ENCODE measurements at regions not wholly inside any gene's neighbourhood (a gene's known extent, or its start where the extent isn't known, plus 50 kb on each side); places are given as distances from the start of the nearest gene placed in this dataset.
"Not testable (repeated sequence)": the region's sequence is repeated elsewhere in the genome, so short reads cannot be mapped to it uniquely, and the experiment has no call there.

DNA sequence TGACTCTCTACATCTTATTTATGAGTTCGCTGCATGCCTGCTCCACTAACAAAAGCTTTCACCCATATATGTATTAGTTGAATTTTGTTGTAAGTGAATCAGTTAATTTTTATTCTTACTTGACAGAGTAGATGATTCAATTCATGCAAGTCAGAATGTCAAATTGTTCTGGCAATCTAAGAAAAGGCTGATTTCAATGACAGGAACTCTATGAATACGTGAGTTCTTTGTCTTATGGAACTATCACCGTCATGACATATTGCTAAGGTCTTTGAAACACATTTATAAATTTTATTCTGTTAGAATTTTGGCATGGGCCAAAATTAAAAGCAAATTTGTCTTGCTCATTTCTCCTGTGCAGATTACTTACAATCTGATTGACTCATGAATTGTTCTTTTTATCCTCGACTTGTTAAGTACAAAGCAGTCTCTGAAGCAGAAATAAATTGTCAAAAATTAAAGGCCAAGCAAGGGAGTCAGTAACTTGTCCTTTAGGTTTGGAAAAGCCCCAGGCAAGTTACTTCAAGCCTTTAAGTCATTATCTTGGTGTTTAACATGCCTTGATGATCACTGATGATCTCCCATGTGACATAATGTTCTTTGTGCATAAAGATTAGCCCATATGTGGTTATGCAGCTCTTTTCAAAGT is 89.0 kb upstream of the GC start:
- POLR2A ChIA-PET = no interaction called here
- TF ChIP-seq FOSB (CRISPR knock-in tag; IDR thresholded peaks at IDR 0.05) (no peak), TP53 (CRISPR knock-in tag; IDR thresholded peaks at IDR 0.05) (no peak), FOXS1 (CRISPR knock-in tag; IDR thresholded peaks at IDR 0.05) (no peak), HOXA7 (CRISPR knock-in tag; IDR thresholded peaks at IDR 0.05) (no peak), EHF (CRISPR knock-in tag; IDR thresholded peaks at IDR 0.05) (no peak), RAD21 (conservative IDR thresholded peaks at IDR 0.05 in 1 of 2, IDR thresholded peaks at IDR 0.05 in 1 of 2) (no peak)
- TF ChIP-seq, protein P1, sequence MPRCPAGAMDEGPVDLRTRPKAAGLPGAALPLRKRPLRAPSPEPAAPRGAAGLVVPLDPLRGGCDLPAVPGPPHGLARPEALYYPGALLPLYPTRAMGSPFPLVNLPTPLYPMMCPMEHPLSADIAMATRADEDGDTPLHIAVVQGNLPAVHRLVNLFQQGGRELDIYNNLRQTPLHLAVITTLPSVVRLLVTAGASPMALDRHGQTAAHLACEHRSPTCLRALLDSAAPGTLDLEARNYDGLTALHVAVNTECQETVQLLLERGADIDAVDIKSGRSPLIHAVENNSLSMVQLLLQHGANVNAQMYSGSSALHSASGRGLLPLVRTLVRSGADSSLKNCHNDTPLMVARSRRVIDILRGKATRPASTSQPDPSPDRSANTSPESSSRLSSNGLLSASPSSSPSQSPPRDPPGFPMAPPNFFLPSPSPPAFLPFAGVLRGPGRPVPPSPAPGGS (IDR thresholded peaks at IDR 0.05) = no peak
- ATAC-seq (no peak), FAIRE-seq (no peak), DNase-seq (ENCODE audit: low read depth in 1 of 2, low spot score in 1 of 2) (no peak)
- H3K9me3 ChIP-seq = no peaks in the 10 kb centered on the region
- H3K4me3 ChIP-seq = no peak overlapping the region
- no peak overlapping the region for H3K27ac ChIP-seq
- CTCF ChIA-PET = no interaction called here
- no peaks in the 10 kb centered on the region for H3K4me1 ChIP-seq
- 10% methylated on average over 4 of the region's 4 CpGs for WGBS (ENCODE audit: missing lambda C conversion rate)
- H3K4me2 ChIP-seq = no peak overlapping the region

DNA sequence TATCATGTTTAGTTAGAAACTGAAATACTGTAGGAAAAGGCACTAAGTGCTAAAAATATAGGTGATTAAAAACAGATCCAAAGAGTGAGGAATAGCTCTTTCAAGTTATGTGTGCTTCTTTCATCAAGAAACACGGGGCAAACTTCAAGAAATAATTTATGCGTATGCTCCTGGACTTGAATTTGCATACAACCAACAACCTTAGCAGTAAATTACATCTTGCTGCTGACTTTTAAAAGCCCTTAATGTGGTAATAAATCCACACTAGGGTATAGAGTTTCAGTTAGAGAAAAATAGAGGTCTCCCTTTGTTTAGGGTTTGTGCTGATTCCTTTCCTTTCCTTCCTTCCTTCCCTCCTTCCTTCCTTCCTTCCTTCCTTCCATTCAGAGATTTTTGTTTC is 94.5 kb upstream of the GC start:
- no peak for ATAC-seq
- ChIA-PET CTCF (no interaction called here), POLR2A (no interaction called here)
- Histone ChIP-seq H3K9me3 (no peaks in the 10 kb centered on the region), H3K4me2 (no peak overlapping the region), H3K27ac (no peak overlapping the region), H3K4me1 (no peaks in the 10 kb centered on the region), H3K4me3 (no peak overlapping the region)
- FAIRE-seq = no peak
- no peak for DNase-seq (ENCODE audit: low read depth in 1 of 2, low spot score in 1 of 2)
- TF ChIP-seq CHD2 (IDR thresholded peaks at IDR 0.05; ENCODE audit: low read length, partially characterized antibody) = no peak
- TF ChIP-seq EHMT2 (IDR thresholded peaks at IDR 0.05; ENCODE audit: low read depth) = no peak
- 48% methylated on average over 2 of the region's 2 CpGs for WGBS (ENCODE audit: missing lambda C conversion rate)

DNA sequence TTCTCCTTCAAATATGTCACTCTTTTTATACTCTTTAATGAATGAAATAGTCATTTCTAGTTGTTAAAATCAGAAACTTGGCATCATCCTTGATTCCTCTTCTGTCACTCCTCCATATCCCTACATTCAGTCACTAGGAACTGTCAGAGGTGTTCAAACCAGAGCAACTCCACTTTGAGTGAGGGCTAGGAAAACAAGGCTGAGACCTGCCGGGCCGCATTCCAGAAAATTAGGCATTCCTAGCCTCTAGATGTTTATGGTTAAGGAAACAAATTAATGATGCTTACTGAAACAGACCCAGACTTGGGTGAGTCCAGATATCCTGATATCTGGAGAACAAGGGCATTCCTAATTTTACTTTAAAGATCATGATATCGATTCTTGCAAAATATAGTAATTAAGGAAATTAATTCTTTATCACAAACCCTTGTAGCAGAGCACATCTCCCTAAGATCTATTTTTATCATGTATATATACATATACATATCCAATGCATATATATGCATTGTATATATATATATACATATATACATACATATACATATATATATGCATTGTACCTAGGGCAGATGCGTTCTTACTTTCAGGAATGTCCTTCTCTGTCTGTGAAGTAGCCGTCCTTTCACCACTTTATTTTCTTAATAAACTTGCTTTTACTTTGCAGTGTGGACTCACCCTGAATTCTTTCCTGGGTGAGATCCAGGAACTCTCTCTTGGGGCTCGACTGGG is 98.4 kb upstream of the GC start:
- Histone ChIP-seq H3K9me3 (no peaks in the 10 kb centered on the region), H3K4me3 (no peak overlapping the region), H3K4me1 (no peaks in the 10 kb centered on the region), H3K27ac (no peak overlapping the region), H3K4me2 (no peak overlapping the region)
- ChIA-PET POLR2A (no interaction called here), CTCF (no interaction called here)
- ATAC-seq = no peak
- DNase-seq (ENCODE audit: low read depth in 1 of 2, low spot score in 1 of 2) = no peak
- FAIRE-seq = no peak
- TF ChIP-seq MAFK (IDR thresholded peaks at IDR 0.05; ENCODE audit: partially characterized antibody) (no peak), HEYL (CRISPR knock-in tag; IDR thresholded peaks at IDR 0.05) (no peak), EP300 (IDR thresholded peaks at IDR 0.05) (no peak), ZSCAN20 (CRISPR knock-in tag; IDR thresholded peaks at IDR 0.05) (no peak), NFE2L2 (conservative IDR thresholded peaks at IDR 0.05; ENCODE audit: low read length) (no peak), EHMT2 (IDR thresholded peaks at IDR 0.05; ENCODE audit: low read depth) (no peak), MYC (IDR thresholded peaks at IDR 0.05; ENCODE audit: borderline replicate concordance, low read length) (no peak)
- TF ChIP-seq, protein P2, sequence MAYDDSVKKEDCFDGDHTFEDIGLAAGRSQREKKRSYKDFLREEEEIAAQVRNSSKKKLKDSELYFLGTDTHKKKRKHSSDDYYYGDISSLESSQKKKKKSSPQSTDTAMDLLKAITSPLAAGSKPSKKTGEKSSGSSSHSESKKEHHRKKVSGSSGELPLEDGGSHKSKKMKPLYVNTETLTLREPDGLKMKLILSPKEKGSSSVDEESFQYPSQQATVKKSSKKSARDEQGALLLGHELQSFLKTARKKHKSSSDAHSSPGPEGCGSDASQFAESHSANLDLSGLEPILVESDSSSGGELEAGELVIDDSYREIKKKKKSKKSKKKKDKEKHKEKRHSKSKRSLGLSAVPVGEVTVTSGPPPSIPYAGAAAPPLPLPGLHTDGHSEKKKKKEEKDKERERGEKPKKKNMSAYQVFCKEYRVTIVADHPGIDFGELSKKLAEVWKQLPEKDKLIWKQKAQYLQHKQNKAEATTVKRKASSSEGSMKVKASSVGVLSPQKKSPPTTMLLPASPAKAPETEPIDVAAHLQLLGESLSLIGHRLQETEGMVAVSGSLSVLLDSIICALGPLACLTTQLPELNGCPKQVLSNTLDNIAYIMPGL (CRISPR knock-in tag; IDR thresholded peaks at IDR 0.05; ENCODE audit: borderline replicate concordance) = no peak
- TF ChIP-seq, protein P1 (IDR thresholded peaks at IDR 0.05) = no peak
- WGBS (ENCODE audit: missing lambda C conversion rate) = 30% methylated on average over 6 of the region's 6 CpGs

DNA sequence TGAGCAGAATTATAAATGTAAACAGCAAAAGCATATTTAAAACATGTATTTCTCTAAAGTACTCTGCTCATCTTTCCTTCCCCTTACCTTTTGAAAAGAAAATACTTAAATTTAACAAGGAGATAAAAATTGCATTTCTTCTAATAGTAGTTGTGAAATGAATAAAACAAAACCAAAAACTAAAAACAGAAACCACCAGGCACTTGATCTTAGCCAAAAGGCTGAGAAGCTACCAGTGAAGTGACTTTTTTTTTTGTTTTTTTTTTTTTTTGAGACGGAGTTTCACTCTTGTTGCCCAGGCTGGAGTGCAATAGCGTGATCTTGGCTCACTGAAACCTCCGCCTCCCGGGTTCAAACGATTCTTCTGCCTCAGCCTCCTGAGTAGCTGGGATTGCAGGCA is 116.5 kb upstream of the GC start:
- H3K27ac ChIP-seq; DNase-seq (ENCODE audit: low read depth in 1 of 2, low spot score in 1 of 2); H3K9me3 ChIP-seq; H3K4me1 ChIP-seq; FAIRE-seq; H3K4me3 ChIP-seq; ATAC-seq; H3K4me2 ChIP-seq; CTCF ChIA-PET; POLR2A ChIA-PET: not testable (repeated sequence)
- 12% methylated on average over 5 of the region's 5 CpGs for WGBS (ENCODE audit: missing lambda C conversion rate)

DNA sequence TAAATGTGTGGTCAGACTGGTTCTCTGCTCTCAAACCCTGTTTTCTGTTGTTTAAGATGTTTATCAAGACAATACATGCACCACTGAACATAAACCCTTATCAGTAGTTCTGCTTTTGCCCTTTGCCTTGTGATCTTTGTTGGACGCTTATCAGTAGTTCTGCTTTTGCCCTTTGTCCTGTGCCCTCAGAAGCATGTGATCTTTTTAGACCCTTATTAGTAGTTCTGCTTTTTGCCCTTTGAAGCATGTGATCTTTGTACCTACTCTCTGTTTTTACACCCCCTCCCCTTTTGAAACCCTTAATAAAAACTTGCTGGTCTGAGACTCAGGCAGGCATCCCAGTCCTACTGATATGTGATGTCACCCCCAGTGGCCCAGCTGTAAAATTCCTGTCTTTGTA is 121.7 kb upstream of the GC start:
- H3K4me3 ChIP-seq; ATAC-seq; DNase-seq (ENCODE audit: low read depth in 1 of 2, low spot score in 1 of 2); H3K9me3 ChIP-seq; H3K27ac ChIP-seq; POLR2A ChIA-PET; CTCF ChIA-PET; H3K4me1 ChIP-seq; H3K4me2 ChIP-seq; FAIRE-seq: not testable (repeated sequence)
- 70% methylated on average over 1 of the region's 1 CpG for WGBS (ENCODE audit: missing lambda C conversion rate)

Measured in A549 (cell line).